ENCODE measurements at regions not wholly inside any gene's neighbourhood (a gene's known extent, or its start where the extent isn't known, plus 50 kb on each side); places are given as distances from the start of the nearest gene placed in this dataset.

DNA sequence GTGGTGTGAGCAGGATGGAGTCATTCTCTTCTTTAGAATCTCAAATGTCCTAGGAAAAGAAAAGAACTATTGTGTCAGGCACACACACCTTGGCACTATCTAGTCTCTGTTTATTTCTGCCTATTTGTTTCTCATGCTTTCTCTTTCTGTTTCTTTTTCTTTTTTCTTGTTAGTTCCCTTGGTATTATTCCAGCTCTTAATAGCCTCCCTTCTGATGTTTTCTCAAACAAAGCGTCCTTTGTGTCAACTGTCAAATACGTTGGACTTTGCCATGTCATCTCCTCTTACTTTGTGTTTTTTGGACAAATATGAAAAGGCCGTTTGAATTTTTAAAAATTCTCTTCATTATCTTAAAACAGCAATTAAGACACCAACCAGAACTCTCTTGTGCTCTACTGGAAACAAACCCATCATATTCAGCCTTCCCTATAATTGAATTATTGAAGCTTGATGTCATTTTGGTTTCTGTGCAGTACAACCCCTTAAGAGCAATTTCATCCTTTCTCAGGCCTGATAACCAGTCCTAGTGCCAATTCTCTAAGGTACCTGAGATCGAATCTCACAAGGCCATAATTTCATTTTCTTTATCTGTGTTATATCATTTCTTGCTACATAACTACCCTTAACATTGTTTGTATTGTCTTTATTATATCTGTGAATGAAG lies 497.8 kb upstream of the NRP1 start:
- Histone ChIP-seq H3K4me2 (ENCODE audit: insufficient read depth in 1 of 2, low read depth in 2 of 2, low read length in 2 of 2) (no peak overlapping the region), H3K27me3 (replicated peaks in 1 of 4; ENCODE audit: control insufficient read depth in 3 of 4, extremely low read depth in 1 of 4, insufficient read depth in 3 of 4, low read length in 3 of 4) (no peaks in the 10 kb centered on the region), H3K9me3 (ENCODE audit: insufficient read depth in 2 of 2, low read depth in 1 of 2, low read length in 1 of 2) (no peaks in the 10 kb centered on the region), H3K27ac (ENCODE audit: low read depth, low read length) (no peak overlapping the region), H3K9ac (replicated peaks in 1 of 4; ENCODE audit: extremely low read depth in 1 of 4, low read depth in 3 of 4, low read length in 3 of 4) (no peak overlapping the region), H3K79me2 (ENCODE audit: control insufficient read depth in 1 of 2, insufficient read depth in 2 of 2, low read length in 2 of 2) (no peaks in the 10 kb centered on the region), H3K14ac (ENCODE audit: insufficient read length) (no peak overlapping the region), H2AFZ (ENCODE audit: low read length) (peak overlapping the region; percentile 28; the same call in 1 of the 2 replicates), H2BK5ac (ENCODE audit: low read depth, low read length) (no peak overlapping the region), H3K23ac (ENCODE audit: insufficient read length) (no peak overlapping the region), H3K56ac (replicated peaks; ENCODE audit: insufficient read length, low read depth, low read length) (no peak overlapping the region), H2BK15ac (ENCODE audit: low read length) (no peak overlapping the region), H3K4me3 (ENCODE audit: extremely low read depth in 1 of 4, insufficient read depth in 2 of 4, low read depth in 3 of 4, low read length in 4 of 4) (no peak overlapping the region), H4K20me1 (replicated peaks in 1 of 2; ENCODE audit: control insufficient read depth in 1 of 2, insufficient read depth in 2 of 2, low read length in 2 of 2) (no peaks in the 10 kb centered on the region), H3K4me1 (replicated peaks in 1 of 4; ENCODE audit: control insufficient read depth in 3 of 4, insufficient read depth in 4 of 4, low read length in 3 of 4) (no peaks in the 10 kb centered on the region), H3K4ac (replicated peaks; ENCODE audit: insufficient read length, low read depth, low read length) (no peak overlapping the region), H2BK120ac (replicated peaks; ENCODE audit: low read depth, low read length) (no peak overlapping the region), H4K8ac (ENCODE audit: extremely low read depth, insufficient read depth, low read length) (no peak overlapping the region), H3K23me2 (ENCODE audit: low read depth, low read length) (no peaks in the 10 kb centered on the region), H3K36me3 (ENCODE audit: control insufficient read depth in 2 of 4, insufficient read depth in 4 of 4, low read length in 3 of 4) (no peaks in the 10 kb centered on the region), H4K5ac (ENCODE audit: insufficient read length, low read depth, low read length) (no peak overlapping the region), H2BK20ac (ENCODE audit: low read length) (no peak overlapping the region), H2BK12ac (ENCODE audit: low read depth, low read length) (no peak overlapping the region), H2AK5ac (ENCODE audit: low read depth, low read length) (no peak overlapping the region), H3K79me1 (ENCODE audit: low read depth, low read length) (no peaks in the 10 kb centered on the region), H3K18ac (ENCODE audit: extremely low read depth, low read length) (no peak overlapping the region), H4K91ac (replicated peaks; ENCODE audit: insufficient read length, low read length) (no peak overlapping the region)
- ChIA-PET CTCF (ENCODE audit: partially characterized antibody) (no interaction called here), POLR2A (ENCODE audit: partially characterized antibody) (no interaction called here)
- FAIRE-seq (no peak), DNase-seq (ENCODE audit: low read depth in 1 of 2, low spot score in 2 of 2) (no peak)
- no peak for TF ChIP-seq TAF7 (optimal IDR thresholded peaks at IDR 0.05; ENCODE audit: borderline replicate concordance, low read depth, low read length)
- TF ChIP-seq SP2 (IDR thresholded peaks at IDR 0.05; ENCODE audit: low read length), result no peak
- TF ChIP-seq CHD2 (IDR thresholded peaks at IDR 0.05; ENCODE audit: low read length), result no peak
- no peak for TF ChIP-seq EGR1 (IDR thresholded peaks at IDR 0.05; ENCODE audit: borderline replicate concordance, low read depth, low read length)
- TF ChIP-seq, protein P1, sequence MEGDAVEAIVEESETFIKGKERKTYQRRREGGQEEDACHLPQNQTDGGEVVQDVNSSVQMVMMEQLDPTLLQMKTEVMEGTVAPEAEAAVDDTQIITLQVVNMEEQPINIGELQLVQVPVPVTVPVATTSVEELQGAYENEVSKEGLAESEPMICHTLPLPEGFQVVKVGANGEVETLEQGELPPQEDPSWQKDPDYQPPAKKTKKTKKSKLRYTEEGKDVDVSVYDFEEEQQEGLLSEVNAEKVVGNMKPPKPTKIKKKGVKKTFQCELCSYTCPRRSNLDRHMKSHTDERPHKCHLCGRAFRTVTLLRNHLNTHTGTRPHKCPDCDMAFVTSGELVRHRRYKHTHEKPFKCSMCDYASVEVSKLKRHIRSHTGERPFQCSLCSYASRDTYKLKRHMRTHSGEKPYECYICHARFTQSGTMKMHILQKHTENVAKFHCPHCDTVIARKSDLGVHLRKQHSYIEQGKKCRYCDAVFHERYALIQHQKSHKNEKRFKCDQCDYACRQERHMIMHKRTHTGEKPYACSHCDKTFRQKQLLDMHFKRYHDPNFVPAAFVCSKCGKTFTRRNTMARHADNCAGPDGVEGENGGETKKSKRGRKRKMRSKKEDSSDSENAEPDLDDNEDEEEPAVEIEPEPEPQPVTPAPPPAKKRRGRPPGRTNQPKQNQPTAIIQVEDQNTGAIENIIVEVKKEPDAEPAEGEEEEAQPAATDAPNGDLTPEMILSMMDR (IDR thresholded peaks at IDR 0.05; ENCODE audit: control extremely low read depth in 1 of 3, insufficient read depth in 1 of 3, low read depth in 1 of 3, low read length in 3 of 3), result no peak
- no peak for TF ChIP-seq SRF (IDR thresholded peaks at IDR 0.05; ENCODE audit: low read depth, low read length)
- TF ChIP-seq SP4 (IDR thresholded peaks at IDR 0.05; ENCODE audit: low read length), result no peak
- no peak for TF ChIP-seq EP300 (IDR thresholded peaks at IDR 0.05; ENCODE audit: borderline replicate concordance in 1 of 2, low read depth in 2 of 2, low read length in 2 of 2)
- no peak for TF ChIP-seq RFX5 (IDR thresholded peaks at IDR 0.05; ENCODE audit: borderline replicate concordance, low read depth, low read length)
- TF ChIP-seq SAP30 (IDR thresholded peaks at IDR 0.05; ENCODE audit: insufficient read depth, insufficient replicate concordance, low read length), result no peak
- 76% methylated on average over 4 of the region's 4 CpGs; no CpG with 5 or more reads in 1 of the 2 experiments for WGBS, 2 experiments (ENCODE audit: extremely low coverage in 1 of 2, insufficient coverage in 1 of 2, insufficient read length in 1 of 2, insufficient replicate concordance in 2 of 2, low coverage in 1 of 2, low lambda C conversion rate in 2 of 2, missing lambda C conversion rate in 1 of 2)

Measured in H1 (cell line).